Ureter (tissue), 1 donor: ENCODE measurements at regions not wholly inside any gene's neighbourhood (a gene's known extent, or its start where the extent isn't known, plus 50 kb on each side); places are given as distances from the start of the nearest gene placed in this dataset.
A peak's percentile ranks its signal among the peaks of the same experiment; 100 is the strongest.

ENCODE experiments used
- DNase-seq: peaks from one replicate; pipeline ENCODE4 v3.0.0-alpha.2; 2020; ENCODE audit warnings: low spot score
- donor health status: DM: yes; HTN: yes; CAD: no.

DNA sequence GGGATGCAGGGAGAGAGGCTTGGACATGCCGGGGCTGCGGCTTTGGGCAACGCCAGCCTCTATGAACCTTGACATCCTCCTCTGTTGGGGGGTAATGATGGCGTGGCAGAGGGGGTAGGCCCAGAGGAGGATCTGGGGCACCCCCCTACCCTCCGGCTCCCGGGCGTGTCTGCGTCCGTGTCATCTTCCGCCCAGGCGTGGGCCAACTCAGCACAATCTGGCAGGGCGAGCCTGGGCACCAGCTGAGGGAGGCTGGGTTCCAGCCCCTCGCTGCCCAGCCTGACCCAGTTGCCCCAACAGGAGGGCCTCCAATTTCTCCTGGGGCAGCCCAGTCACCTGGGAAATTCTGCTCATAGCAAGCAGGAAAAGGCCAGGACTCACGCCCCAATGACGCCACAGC lies 62.9 kb upstream of the IL17B start:
- no peak for DNase-seq

DNA sequence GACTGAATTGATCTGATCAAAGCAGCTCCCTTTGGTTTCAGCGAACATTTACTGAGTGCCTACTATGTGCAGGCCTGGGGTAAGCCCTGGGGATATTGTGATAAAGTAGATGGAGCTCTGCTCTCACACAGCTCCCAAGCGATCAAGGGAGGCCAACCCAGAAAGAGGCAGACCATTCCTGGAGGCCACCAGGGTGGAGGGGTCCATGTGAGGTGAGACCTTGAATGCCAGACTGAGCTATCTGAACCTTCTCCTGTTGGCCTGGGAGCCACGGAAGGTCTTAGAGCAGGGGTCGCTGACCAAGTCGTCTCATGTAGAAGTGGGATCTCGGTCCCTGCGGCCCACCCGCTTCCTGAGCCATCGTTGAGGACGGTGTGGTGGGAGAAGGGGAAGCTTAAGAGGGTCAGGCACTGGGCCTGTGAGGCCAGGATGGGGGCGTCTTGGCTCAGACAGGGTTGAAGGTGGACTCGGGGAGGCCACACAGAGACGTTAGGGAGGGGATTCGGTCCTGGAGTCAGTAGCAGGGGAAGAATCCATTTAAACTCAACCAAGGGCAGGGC lies 62.2 kb upstream of the IL17B start:
- no peak for DNase-seq

DNA sequence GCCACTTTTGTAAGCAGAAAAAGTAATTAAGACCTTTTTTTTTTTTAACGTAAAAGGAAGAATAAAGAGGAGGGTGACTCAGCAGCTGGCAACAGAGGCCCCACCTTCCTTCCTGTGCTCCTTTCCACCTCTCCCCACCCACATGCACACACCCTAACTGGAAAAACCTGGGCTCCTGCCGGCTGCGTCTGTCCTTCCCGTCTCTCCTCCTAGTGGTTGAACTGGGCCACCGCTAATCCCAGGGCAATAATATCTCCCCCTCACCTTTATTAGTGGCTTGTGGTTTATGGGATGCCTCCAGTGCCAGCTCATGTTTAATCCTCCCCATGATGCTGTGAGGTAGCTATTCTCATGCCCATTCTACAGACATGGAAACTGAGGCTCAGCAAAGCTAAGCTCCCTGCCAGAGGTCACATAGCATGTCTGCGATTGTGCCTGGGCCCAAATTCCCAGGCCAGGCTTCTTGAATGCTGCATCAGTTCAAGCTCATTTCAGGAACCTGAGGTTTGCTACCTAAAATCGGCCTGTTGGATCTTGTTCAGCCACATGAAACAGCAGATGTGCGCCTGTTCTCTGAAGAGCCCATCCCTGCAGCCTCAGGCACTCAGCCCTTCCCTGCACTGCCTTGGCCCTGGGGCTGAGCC lies 60.9 kb upstream of the IL17B start:
- peak; percentile 89 for DNase-seq

DNA sequence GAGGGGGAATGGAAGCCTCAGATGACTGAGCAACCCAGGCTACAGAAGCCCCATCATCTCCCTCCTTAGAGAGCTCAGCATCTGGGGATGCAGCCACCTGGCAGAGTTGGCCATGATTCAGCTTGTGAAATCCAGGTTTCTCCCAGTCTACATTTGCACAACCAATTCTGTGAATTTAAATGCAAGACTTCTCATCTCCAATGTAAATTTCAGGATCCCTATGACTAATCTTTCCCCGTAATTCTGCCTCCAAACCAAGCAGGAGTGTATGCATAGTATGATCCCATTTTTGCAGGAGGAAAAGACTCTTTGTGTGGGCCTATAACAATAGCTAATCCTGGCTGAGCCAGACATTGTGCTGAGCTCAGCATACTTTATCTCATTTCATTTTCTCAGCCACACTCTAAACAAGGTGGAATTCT lies 59.6 kb upstream of the IL17B start:
- no peak for DNase-seq

DNA sequence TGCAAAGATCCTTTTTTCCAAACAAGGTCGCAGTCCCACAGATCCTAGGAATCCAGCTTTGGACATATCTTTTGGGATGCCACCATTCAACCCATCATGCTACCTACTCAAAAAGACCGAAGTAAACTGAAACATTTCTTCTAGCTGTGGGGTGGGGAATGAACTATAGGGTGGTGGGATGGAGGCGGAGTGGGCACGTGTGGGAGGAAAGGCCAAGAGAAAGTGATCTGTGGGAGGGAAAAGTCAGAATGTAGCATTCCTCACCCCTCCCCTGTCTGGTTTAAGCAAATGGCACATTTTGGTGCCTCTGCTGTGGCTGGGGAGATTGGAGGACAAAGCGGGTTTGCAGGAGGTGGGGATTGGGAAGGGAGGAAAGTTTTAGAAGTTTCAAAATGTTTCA lies 59.2 kb upstream of the IL17B start:
- no peak for DNase-seq

DNA sequence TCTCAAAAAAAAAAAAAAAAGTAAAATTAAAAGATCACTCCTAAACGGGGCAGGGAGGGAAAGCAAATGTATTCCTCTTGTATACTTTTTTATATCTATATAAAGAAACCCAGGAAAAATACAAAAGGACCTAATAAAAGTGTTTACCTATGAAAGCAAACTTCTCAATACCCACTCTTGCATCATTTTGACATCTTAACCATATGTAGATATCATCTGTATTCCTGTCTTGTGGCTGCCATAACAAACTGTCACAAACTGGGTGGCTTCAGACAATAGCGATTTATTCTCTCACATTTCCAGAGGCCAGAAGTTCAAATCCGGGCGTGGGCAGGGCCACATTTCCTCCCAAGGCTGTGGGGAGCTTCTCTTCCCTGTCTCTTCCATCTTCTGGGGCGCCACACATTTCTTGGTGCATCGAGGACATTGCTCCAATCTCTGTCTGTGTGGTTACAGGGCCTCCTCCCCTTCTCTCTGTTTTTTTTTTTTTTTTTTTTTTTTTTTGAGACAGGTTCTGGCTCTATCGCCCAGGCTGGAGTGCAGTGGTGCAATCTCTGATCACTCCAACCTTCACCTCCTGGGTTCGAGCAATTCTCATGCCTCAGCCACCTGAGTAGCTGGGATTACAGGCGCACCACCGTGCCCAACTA lies 58.4 kb upstream of the IL17B start:
- DNase-seq, result no peak

DNA sequence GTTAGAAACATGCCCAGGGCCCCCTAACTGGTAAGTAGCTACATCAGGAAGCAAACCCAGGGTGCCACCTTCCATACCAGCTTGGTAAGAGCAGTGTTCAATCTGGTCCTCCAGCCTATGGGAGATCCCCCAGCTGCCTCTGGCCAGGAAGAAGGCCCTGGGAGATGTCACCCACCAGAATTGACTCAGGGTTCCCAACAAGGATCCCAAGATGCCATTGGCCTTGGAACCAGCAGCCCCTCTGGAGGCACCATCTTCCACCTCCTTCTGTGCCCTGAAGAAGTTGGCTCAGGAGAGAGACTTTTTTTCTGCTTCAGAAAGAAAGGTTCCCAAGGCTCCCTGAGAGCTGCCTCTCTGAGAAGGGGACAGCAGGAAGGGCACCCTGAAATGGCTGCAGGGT lies 56.6 kb upstream of the IL17B start:
- DNase-seq, result no peak

DNA sequence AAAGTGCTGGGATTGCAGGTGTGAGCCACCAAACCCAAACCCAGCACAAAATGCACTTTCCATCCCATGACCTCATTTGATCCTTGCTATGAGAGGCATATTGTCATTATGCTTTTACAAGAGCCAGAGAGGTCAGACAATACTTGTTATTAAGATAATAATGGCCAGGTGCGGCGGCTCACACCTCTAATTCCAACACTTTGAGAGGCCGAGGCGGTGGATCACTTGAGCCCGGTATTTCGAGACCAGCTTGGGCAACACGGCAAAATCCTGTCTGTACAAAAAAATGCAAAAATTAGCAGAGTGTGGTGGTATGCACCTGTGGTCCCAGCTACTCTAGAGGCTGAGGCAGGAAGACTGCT lies 55.9 kb upstream of the IL17B start:
- no peak for DNase-seq

DNA sequence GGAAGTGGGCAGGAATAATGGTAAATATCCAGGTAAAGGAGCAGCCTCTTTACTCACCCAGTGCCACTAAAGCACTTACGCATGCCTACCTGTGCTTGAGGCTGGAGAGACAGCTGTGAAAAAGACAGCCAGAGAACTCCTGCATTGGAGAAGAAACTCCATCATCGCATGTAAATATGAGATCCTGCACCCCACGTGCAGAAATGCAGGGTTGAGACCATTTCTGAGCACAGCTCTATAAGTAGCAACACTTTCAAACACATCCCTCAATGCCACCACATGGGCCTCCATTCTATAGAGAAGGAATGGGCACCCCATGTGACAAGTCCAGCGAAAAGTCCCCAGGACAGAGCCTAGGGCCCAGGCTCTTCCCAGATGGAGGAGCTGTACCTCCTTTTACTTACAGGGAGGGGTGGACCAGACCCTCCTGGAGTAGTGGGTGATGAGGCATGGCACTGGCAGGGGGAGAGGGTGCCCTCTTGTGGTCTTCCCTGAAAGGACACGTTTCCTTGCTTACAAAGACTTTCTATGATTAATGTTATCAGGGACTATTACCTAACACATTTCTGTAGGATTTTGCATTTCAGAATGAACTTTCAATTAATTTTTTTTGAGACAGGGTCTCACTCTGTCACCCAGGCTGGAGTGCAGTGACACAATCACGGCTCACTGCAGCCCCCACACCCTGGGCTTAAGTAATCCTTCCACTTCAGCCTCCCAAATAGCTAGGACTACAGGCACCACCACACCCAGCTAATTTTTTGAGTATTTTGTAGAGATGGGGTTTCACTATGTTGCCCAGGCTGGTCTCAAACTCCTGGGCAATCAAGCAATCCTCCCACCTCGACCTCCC lies 55.3 kb upstream of the IL17B start:
- DNase-seq, result no peak

DNA sequence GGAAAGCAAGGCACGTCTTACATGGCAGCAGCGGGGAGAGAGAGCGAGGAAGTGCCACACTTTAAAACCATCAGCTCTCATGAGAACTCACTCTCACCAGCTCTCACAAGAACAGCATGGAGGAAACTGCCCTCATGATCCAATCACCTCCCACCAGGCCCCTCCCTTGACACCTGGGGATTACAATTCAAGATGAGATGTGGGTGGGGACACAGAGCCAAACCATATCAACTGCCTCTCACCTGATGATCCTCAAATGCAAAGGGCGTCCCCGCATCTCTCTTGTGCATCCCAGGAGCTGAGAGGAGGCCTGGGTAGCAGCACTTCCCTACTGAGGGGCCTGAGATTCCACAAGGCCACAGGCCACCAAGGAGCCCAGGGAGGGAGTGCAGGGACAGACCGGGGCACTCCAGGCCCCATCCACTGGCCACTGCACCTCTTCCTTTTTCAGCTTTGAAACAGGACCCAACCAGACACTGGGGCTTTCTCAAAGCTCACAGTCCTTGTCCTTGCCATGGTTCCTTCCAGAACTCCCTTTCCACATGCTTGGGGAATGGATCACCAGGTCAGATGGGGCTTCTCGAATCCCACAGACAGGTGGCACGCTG lies 54.5 kb upstream of the IL17B start:
- DNase-seq, result no peak

DNA sequence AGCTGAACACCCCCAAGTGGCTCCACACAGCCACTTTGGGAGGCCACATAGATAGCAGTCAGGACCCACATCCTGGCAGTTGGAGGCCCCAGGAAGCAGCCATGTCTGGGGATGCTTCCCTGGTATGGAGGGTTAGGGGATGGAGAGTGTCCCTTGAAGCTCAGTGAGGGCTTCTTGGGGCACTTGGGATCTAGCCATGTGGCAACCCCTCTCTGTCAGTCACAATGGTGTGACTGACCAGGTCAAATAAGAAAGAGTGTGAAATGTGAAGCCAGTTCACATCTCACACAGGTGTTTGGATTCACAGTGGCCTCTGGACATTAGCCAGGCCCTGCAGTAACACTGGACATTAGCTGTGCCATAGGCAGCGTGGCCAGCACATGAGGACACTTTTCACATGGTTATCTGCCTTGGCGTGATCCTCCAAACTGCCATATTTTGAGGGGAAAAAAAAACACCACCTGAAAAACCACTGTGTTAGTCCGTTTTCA lies 53.9 kb upstream of the IL17B start:
- DNase-seq, result no peak

DNA sequence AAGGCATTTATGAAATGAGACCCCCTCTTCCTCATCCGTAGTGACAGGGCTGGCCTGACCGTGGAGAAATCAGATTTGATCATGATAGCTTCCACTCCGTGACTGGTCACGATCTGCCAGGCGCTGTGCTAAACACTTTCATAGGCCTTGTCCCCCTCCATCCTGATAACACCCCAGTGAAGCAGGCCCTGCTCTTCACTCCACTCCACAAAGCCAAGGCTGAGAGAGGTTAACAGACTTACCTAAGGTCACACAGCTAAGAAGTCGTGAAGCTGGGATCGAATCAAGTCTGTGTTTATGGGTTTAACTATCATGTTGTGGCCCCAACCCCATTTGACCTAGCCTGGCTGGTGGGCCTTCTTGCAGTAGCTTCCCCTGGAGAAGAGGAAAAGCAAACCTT lies 53.3 kb upstream of the IL17B start:
- no peak for DNase-seq

DNA sequence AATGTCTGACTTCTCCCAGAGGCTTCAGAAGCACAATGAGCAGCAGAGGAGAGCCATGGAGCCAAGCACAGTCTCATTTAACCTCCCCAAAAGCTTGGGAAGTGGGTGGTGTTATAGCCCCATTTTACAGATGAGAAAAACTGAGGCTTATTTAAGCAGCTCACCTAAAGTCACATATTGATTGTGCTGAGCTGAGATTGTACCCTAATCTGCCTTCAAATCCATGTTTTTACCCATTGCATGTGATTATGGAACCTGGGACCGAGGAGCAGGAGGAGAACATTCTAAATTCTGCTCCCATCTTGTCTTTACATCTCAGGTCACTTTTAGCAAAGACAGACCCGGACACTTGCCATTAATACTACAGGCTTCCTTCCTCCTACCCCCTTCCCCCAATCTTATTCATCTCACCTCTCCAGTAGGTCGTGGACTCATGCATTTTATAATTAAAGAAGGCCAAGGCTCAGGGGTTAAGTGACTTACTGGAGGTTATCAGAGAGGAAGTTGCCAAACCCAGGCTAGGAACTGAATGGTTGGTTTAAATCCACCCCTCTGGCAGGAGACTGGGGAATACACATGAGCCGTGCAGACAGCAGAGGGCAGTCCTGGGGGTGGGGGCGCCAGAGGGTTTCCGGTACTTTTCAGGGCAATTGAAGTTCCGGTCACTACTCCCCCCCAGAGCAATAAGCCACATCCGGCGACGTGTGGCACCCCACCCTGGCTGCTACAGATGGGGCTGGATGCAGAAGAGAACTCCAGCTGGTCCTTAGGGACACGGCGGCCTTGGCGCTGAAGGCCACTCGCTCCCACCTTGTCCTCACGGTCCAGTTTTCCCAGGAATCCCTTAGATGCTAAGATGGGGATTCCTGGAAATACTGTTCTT lies 51.0 kb upstream of the IL17B start:
- no peak for DNase-seq
